ENCODE measurements at regions not wholly inside any gene's neighbourhood (a gene's known extent, or its start where the extent isn't known, plus 50 kb on each side); places are given as distances from the start of the nearest gene placed in this dataset.
"Not testable (repeated sequence)": the region's sequence is repeated elsewhere in the genome, so short reads cannot be mapped to it uniquely, and the experiment has no call there.

GRCh38 chr1:37358992-37359391, 115.4 kb upstream of the ZC3H12A start:
- no peak overlapping the region for H3K4me3 ChIP-seq

GRCh38 chr1:37360011-37360410, 114.4 kb upstream of the ZC3H12A start:
- no peaks in the 10 kb centered on the region for H3K9me3 ChIP-seq
- DNase-seq (ENCODE audit: extremely low spot score in 2 of 2) = no peak
- intact Hi-C loops (cut with DNase I) = no loop called here
- H3K36me3 ChIP-seq = no peaks in the 10 kb centered on the region
- H3K4me1 ChIP-seq = no peaks in the 10 kb centered on the region
- TF ChIP-seq POLR2A (IDR thresholded peaks at IDR 0.05) (no peak), CTCF (IDR thresholded peaks at IDR 0.05) (no peak), POLR2AphosphoS5 (IDR thresholded peaks at IDR 0.05; ENCODE audit: insufficient read depth in 1 of 2, low read depth in 1 of 2) (no peak)
- H3K27me3 ChIP-seq = no peaks in the 10 kb centered on the region
- no peak overlapping the region for H3K4me3 ChIP-seq
- H3K27ac ChIP-seq = no peak overlapping the region

More at GRCh38 chr1:37358992-37359391, 115.4 kb upstream of the ZC3H12A start:
- H3K27ac ChIP-seq = no peak overlapping the region
- intact Hi-C loops (cut with DNase I) = no loop called here
- TF ChIP-seq POLR2A (IDR thresholded peaks at IDR 0.05) (no peak), POLR2AphosphoS5 (IDR thresholded peaks at IDR 0.05; ENCODE audit: insufficient read depth in 1 of 2, low read depth in 1 of 2) (no peak), CTCF (IDR thresholded peaks at IDR 0.05) (no peak)
- H3K9me3 ChIP-seq = no peaks in the 10 kb centered on the region
- H3K36me3 ChIP-seq = no peaks in the 10 kb centered on the region
- no peak for DNase-seq (ENCODE audit: extremely low spot score in 2 of 2)
- no peaks in the 10 kb centered on the region for H3K4me1 ChIP-seq
- no peaks in the 10 kb centered on the region for H3K27me3 ChIP-seq

GRCh38 chr1:37362594-37363385, 111.6 kb upstream of the ZC3H12A start:
- intact Hi-C loops (cut with DNase I) = no loop called here
- Histone ChIP-seq H3K9me3 (no peaks in the 10 kb centered on the region), H3K4me1 (no peaks in the 10 kb centered on the region), H3K4me3 (no peak overlapping the region), H3K27ac (no peak overlapping the region), H3K36me3 (no peaks in the 10 kb centered on the region), H3K27me3 (no peaks in the 10 kb centered on the region)
- DNase-seq (ENCODE audit: extremely low spot score in 2 of 2) = no peak
- TF ChIP-seq CTCF (IDR thresholded peaks at IDR 0.05) (no peak), POLR2A (IDR thresholded peaks at IDR 0.05) (no peak), POLR2AphosphoS5 (IDR thresholded peaks at IDR 0.05; ENCODE audit: insufficient read depth in 1 of 2, low read depth in 1 of 2) (no peak)

GRCh38 chr1:37363535-37363934, 110.8 kb upstream of the ZC3H12A start:
- Histone ChIP-seq H3K9me3 (no peaks in the 10 kb centered on the region), H3K4me3 (no peak overlapping the region), H3K36me3 (no peaks in the 10 kb centered on the region), H3K4me1 (no peaks in the 10 kb centered on the region), H3K27ac (no peak overlapping the region), H3K27me3 (no peaks in the 10 kb centered on the region)
- DNase-seq (ENCODE audit: extremely low spot score in 2 of 2) = no peak
- TF ChIP-seq CTCF (IDR thresholded peaks at IDR 0.05) (no peak), POLR2AphosphoS5 (IDR thresholded peaks at IDR 0.05; ENCODE audit: insufficient read depth in 1 of 2, low read depth in 1 of 2) (no peak), POLR2A (IDR thresholded peaks at IDR 0.05) (no peak)
- intact Hi-C loops (cut with DNase I) = no loop called here

- H3K36me3 ChIP-seq; DNase-seq (ENCODE audit: extremely low spot score in 2 of 2); H3K9me3 ChIP-seq; H3K4me1 ChIP-seq; H3K27me3 ChIP-seq; H3K4me3 ChIP-seq; H3K27ac ChIP-seq; intact Hi-C loops (cut with DNase I): not testable (repeated sequence)
Observed at GRCh38 chr1:37368665-37369315, 105.6 kb upstream of the ZC3H12A start.
